ENCODE measurements at regions not wholly inside any gene's neighbourhood (a gene's known extent, or its start where the extent isn't known, plus 50 kb on each side); places are given as distances from the start of the nearest gene placed in this dataset.

GRCh38 chr10:28878236-28878970 is 201.1 kb downstream of the BAMBI start:
- TF ChIP-seq, protein P1, sequence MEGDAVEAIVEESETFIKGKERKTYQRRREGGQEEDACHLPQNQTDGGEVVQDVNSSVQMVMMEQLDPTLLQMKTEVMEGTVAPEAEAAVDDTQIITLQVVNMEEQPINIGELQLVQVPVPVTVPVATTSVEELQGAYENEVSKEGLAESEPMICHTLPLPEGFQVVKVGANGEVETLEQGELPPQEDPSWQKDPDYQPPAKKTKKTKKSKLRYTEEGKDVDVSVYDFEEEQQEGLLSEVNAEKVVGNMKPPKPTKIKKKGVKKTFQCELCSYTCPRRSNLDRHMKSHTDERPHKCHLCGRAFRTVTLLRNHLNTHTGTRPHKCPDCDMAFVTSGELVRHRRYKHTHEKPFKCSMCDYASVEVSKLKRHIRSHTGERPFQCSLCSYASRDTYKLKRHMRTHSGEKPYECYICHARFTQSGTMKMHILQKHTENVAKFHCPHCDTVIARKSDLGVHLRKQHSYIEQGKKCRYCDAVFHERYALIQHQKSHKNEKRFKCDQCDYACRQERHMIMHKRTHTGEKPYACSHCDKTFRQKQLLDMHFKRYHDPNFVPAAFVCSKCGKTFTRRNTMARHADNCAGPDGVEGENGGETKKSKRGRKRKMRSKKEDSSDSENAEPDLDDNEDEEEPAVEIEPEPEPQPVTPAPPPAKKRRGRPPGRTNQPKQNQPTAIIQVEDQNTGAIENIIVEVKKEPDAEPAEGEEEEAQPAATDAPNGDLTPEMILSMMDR (IDR thresholded peaks at IDR 0.05; ENCODE audit: insufficient read depth, low read length, poor library complexity, severe bottlenecking) = no peak
- no peaks in the 10 kb centered on the region for H3K27me3 ChIP-seq (replicated peaks; ENCODE audit: control insufficient read depth, insufficient read depth, low read length)
- DNase-seq (ENCODE audit: extremely low read depth, insufficient read length) = no peak
- no peak overlapping the region for H3K4me3 ChIP-seq (replicated peaks; ENCODE audit: low read depth, low read length)
- no peaks in the 10 kb centered on the region for H3K36me3 ChIP-seq (ENCODE audit: control insufficient read depth, insufficient read depth, low read length)

DNA sequence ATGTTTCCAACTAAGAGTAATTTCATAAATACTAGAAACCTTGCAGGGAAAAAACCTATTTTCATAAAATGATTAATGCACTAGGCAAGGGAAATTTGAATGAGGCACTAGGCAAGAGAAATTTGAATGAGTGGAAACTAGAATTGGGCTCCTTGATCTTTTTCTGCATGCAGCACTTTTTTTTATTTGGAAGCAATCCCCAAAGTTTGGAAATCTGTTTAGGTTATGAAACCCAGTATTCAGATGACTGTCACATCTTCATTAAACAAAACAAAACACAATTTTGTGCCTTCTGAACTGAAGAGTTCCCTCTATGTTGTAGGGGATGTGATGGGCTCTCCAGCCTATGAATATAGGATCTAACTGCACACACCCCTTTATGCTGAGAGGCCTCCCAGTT is 201.9 kb downstream of the BAMBI start:
- DNase-seq (ENCODE audit: extremely low read depth, insufficient read length) = no peak
- TF ChIP-seq, protein P1 (IDR thresholded peaks at IDR 0.05; ENCODE audit: insufficient read depth, low read length, poor library complexity, severe bottlenecking) = no peak
- Histone ChIP-seq H3K36me3 (ENCODE audit: control insufficient read depth, insufficient read depth, low read length) (no peaks in the 10 kb centered on the region), H3K27me3 (replicated peaks; ENCODE audit: control insufficient read depth, insufficient read depth, low read length) (no peaks in the 10 kb centered on the region), H3K4me3 (replicated peaks; ENCODE audit: low read depth, low read length) (no peak overlapping the region)

DNA sequence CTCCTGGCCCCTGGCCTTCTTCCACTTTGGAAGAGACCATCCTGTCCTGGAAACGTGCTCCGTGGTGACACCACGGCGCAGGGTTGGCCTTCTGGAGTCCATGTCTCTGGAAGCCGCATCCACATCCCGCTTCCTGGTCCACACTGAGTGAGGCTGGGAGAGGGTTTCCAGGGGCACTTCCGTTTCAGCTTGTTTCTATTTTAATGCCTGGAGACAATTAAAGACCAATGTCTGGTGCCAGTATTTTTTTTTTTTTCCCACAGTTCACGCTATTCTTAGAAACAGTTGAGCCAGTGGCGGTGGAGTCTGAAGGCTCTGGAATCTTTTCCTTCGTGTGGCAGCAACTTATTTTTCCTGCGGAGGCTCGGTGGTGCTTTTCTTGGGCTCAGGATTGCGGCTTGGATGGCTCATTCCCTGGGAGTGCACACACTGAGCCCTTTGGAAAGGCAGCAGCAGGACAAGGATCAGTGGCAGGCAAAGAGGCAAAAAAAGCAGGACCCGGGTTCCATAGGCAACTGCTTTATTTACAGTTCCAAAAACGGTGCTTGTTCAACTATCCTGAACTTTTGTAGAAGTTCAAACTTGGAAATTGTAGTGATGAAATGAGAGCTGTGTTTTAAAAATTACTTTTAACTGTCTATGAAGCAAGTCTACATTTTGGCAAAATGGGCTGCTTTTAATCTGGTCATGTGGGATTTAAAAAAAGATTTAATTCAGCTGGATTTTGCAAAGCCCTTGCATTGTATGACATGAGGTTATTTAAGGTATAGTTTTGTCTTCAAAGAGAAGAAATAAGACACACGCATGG is 202.8 kb downstream of the BAMBI start:
- TF ChIP-seq, protein P1 (IDR thresholded peaks at IDR 0.05; ENCODE audit: insufficient read depth, low read length, poor library complexity, severe bottlenecking) = no peak
- no peaks in the 10 kb centered on the region for H3K27me3 ChIP-seq (replicated peaks; ENCODE audit: control insufficient read depth, insufficient read depth, low read length)
- no peaks in the 10 kb centered on the region for H3K36me3 ChIP-seq (ENCODE audit: control insufficient read depth, insufficient read depth, low read length)
- no peak for DNase-seq (ENCODE audit: extremely low read depth, insufficient read length)
- H3K4me3 ChIP-seq (replicated peaks; ENCODE audit: low read depth, low read length) = no peak overlapping the region

GRCh38 chr10:28880683-28880950 is 203.3 kb downstream of the BAMBI start:
- H3K4me3 ChIP-seq (replicated peaks; ENCODE audit: low read depth, low read length) = no peak overlapping the region
- DNase-seq (ENCODE audit: extremely low read depth, insufficient read length) = no peak
- TF ChIP-seq, protein P1 (IDR thresholded peaks at IDR 0.05; ENCODE audit: insufficient read depth, low read length, poor library complexity, severe bottlenecking) = no peak
- H3K36me3 ChIP-seq (ENCODE audit: control insufficient read depth, insufficient read depth, low read length) = no peaks in the 10 kb centered on the region
- no peaks in the 10 kb centered on the region for H3K27me3 ChIP-seq (replicated peaks; ENCODE audit: control insufficient read depth, insufficient read depth, low read length)

- Histone ChIP-seq H3K36me3 (ENCODE audit: control insufficient read depth, insufficient read depth, low read length) (no peaks in the 10 kb centered on the region), H3K4me3 (replicated peaks; ENCODE audit: low read depth, low read length) (no peak overlapping the region)
Measured at GRCh38 chr10:28881171-28881882, 204.0 kb downstream of the BAMBI start.

More at GRCh38 chr10:28881171-28881882, 204.0 kb downstream of the BAMBI start:
- DNase-seq (ENCODE audit: extremely low read depth, insufficient read length) = no peak
- no peaks in the 10 kb centered on the region for H3K27me3 ChIP-seq (replicated peaks; ENCODE audit: control insufficient read depth, insufficient read depth, low read length)
- TF ChIP-seq, protein P1 (IDR thresholded peaks at IDR 0.05; ENCODE audit: insufficient read depth, low read length, poor library complexity, severe bottlenecking) = no peak

Data from GM06990 (cell line).